ELR (cell line): ENCODE measurements at regions not wholly inside any gene's neighbourhood (a gene's known extent, or its start where the extent isn't known, plus 50 kb on each side); places are given as distances from the start of the nearest gene placed in this dataset.

Experiments used
- DNase-seq: peaks from one replicate; pipeline ENCODE4 v3.0.0-alpha.2; 2015; ENCODE audit warnings: low read depth

DNA sequence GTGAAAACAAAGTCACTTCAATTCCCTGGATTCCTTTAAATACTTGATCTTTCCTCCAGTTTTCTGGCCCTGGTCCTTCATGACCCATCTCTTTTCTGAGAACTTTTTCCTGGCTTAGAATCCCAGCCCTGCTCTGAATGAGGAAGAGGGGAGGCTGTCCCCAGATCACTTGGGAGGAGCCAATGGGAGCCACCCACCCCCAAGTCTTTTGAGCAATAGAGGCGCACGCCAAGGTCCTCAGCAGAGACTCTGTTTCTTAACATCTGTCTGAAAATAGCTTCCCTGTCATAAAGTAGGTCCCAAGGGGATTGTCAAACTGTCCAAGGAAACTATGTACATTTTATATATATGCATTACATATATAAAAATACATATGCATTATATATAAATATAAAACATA, 126.8 kb downstream of the ADRA2A start:
- DNase-seq = no peak

DNA sequence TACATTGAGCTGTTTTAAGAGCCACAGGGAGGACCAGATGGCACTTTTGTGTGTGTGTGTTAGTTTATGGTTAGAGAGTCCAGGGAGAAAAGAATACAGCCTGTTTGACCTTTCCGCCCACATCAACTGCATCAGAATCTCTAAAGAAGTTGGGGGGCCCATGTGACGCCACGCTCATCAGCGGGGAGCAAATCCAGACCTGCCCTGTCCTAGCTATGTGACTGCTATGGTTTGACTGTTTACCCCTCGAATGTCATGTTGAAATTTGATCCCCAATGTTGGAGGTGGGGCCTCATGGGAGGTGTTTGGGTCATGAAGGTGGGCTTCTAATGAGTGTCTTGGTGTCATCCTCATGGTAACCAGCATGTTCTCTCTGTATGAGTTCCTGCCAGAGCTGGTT, 128.0 kb downstream of the ADRA2A start:
- DNase-seq = no peak

DNA sequence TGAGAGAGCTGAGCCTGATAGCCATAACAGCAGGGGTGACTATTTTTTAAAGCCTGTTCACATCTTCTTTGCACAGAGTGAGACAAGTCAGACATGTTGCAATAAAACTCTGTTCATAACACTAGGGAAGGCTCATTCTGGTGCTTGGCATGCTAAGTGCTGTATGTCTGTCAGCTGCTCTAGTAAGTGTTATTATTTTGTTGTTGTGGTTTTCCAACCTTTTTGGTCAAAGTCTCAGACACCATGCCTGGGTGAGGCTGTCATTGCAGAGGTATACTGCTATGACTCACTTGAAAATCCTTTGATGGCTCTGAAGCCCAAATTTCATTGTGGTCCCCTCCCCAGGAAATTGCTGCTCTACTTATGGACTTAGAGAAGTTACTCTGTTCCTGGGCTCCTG, 129.7 kb downstream of the ADRA2A start:
- no peak for DNase-seq

DNA sequence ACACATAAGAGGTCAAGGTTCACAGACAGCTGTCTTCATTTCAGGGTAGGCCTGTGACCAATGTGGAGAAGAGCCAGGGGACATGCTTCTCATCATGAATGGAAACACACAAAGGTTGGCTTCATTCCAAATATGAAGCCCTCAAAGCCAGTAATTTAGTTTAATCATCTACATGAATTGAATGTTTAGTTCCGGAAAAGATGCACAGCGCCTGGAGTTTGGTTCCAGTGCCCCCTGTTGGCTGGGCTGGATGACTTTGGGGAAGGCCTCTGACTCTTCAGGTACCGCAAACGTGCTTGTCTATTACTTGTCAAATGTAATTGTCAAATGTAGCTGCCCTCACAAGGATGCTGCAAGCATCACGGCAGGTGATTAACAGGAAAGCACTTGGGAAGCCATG, 130.7 kb downstream of the ADRA2A start:
- no peak for DNase-seq

DNA sequence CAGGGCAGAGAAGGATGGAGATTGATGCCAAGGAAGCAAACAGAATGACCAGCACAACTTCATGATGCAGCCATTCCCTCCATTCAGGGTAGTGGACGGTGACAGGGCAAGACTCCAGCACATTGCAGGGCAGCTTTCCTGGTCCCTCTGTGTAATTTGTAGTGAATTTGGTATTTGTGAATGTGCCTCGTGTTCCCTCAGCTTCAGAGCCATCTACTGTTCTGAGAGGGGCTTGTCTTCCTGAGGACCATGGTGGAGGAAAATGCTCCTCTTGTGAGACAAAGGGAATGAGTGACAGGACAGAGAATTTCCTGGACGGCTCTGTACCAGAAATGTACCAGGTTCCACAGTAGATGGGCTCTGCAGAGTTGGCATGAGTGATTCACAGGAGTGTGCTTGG, 132.1 kb downstream of the ADRA2A start:
- DNase-seq = no peak

DNA sequence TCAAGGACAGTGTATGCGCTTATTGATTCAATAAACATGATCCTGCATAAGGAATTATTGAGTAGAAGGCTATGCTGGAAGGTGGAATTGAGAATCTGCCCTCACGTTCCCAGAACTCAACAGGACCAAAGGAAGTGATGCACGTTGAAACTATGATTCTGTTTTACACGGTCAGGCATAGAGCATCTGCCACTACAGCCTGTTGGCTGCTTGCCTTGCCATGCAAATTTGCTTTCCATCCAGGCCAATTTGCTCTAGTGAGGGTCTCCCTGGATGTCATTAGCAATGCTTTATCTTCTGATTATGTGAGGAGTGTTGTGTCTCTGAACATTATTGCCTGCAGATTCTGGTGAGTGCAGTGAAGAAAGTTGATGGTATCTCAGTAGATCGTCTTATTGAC, 132.9 kb downstream of the ADRA2A start:
- DNase-seq = peak; percentile 3

DNA sequence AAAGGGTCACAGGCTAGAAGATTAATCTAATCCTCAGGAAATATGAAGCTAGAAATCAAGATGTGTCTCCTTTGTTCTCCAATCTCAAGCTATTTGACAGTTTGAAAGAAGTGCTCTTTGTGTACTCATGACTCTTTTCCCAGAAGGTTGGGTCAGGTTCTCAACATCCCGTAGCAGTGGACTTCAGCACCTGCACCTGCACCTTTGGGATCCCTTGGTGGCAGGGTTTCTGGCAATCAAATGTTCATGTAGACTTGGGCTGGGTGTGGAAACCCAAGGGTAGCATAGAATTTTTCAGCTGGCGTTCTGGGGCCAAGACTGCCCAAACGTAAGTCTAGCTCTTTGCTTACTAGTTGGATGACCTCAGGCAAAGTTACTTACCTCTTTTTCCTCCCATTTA, 134.4 kb downstream of the ADRA2A start:
- no peak for DNase-seq

DNA sequence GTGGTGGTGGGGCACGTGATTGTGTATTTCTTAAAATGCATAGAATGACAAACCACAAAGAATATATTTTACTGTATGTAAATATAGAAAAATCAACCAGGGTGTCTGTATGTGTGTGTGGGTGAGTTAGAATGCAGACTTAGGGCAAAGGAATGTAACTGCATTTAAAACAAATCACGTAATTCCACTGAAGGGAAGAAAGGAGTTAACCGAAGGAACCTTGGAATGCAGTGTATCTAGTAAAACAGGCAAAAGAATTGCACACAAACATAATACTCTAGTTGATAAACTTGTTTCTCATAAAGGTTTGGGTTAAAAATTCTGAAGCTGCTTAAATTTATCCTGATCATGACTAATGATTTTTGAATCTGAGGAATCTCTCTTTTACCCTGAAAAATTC, 134.9 kb downstream of the ADRA2A start:
- peak; percentile 43 for DNase-seq

DNA sequence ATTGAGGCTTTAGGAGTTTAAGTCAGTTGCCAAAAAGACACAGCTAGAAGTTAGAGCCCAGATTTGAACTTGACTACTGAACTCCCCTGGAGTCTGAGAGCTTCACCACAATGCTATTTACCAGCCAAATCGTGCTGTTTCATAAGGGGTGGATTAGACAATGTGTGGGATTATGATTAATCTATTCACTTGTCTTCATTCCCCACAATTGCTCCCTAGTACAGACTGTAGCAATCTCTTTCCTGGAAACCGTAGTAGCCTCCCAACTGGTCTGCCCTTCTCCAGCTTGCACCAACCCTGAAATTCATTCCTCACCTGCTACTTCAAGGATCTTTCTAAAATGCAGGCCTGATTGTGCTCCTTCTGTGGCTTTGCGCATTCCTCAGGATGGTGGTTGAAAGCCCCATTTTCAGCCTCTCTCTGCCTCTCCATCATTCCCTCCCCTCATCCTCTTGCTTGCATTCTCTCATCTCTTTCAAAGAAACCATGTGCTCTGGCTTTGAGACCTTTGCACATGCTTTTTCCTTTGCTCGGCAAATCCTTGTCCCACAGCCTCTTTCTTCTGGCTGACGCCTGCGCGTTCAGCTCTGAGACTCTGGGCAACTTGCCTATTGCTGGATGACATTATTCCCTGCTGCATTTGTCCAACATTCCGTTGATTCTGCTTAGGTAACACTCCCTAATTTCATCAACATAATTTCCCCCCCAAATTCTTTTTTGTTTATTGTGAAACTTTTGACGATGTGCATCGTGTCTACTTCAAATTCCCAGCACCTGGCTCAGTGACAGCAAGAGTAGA, 145.1 kb downstream of the ADRA2A start:
- DNase-seq = no peak

DNA sequence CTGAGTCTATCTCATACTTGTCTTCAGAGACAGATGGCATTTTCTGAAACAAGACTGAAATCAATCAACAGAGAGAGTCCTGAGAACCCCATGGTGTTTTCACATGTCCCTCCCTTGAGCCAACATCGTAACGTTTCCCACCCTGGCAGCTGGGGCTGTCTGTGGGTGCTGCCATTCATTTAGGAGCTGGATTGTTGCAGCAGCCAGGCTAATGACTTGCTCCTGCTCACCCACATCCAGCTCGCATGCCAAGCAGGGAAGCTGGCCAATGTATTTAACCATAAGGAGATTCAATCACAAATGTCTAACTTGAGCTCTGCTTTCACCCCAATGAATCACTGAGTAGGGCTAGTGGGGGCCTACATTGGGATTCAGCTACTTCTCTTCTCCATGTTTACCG, 146.1 kb downstream of the ADRA2A start:
- DNase-seq = no peak

DNA sequence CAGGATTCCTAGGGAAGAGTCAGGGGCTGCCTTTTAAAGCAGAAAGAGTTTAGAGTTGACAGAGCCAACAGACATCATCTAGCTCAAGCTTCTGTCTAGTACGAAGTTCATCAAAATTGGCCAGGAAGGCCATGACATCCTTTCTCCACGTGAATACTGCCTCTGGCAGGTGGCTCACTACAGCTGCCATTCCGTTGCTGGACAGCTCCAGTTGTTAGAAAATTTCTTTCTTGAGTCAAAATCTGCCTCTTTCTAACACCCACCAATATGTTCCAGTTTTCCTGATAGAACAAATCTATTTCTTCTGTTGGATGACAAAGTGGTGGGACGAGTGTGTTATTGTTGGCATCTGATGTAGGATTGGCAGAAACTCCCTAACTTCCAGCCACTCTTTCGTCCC, 154.9 kb downstream of the ADRA2A start:
- no peak for DNase-seq

DNA sequence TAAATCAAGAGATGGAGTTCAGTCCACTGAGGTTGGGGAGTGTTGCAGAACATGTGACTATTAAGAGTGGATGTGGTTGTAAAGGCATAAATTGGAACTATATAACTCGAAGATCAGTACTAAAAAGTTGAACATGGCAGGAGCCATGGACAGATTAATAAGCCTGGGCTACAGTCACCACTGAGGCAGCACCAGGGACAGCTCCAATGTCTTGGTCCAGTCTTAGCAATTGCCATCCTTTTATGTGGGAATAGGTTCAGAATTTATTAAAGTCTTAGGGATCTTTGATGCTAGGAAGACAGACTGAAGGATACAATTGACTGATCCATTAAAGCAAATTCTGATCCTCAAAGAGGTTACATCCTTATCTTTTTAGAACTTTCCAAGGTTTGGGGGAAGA, 156.6 kb downstream of the ADRA2A start:
- no peak for DNase-seq

DNA sequence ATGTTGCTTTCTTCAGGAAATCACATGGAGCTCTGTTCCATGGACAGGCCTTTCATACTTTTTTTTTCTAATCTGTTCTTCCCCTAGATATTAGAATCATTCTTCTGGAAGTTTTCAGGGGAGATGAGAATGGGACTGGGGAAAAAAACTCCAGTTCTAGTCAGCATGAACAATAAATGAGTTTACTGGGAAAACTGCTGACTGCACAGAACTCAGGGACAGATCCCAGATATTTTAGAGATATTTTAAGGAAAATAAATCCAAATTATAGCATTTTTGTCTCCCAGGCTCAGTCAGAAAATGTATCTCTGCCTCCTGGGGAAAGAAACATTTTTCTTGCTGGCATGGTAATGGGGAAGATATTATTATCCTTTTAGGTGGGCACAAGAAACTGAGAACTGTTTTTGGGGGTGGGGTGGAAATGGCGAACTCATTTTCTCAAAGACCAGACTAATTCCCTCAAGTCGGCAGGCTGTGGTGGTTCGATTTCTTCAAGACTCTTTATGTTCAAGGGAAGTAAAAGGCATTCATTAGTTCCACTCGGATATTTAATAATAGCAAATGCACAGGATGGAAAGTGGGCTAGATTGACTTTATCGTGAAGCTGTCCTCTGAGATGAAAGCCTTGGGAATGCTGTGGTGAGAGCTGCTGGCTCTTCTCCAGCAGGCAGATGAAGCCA, 157.5 kb downstream of the ADRA2A start:
- DNase-seq = no peak

DNA sequence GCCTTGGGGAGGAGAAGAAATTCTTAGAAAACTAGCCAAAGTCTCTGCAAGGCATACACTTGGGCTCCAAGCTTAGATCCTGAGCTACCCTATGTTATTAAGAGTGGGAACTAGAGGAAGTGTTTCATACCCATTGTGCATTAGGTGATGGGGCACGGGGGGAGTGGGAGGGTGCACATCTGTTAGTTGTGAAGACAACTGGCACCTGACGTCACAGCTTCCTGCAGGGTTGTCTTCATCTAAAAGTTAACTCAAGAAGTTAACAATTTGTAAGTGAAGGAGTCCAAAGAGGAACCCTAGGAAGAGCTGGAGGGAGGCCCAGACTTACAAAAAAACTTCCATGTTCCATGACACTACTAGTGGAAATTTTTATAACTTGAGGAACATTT, 158.1 kb downstream of the ADRA2A start:
- no peak for DNase-seq

DNA sequence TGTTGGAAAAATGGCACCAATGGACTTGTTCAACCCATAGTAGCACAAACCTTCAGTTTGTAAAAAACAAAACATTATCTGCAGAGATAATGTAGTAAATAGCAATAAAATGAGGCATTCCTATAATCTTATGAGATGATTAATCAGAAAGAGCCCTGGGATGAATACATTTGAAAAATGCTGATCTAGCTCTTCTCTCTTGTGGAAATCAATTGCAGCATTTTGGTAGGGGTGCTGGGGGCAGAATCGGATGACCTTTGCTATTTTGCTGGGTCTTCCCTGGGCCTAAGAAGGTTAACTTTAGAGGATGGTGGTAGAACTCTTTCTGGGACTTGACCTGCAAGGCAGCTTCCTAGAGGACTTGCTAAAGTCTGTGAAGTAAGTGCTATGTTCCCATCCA, 163.5 kb downstream of the ADRA2A start:
- DNase-seq = no peak

DNA sequence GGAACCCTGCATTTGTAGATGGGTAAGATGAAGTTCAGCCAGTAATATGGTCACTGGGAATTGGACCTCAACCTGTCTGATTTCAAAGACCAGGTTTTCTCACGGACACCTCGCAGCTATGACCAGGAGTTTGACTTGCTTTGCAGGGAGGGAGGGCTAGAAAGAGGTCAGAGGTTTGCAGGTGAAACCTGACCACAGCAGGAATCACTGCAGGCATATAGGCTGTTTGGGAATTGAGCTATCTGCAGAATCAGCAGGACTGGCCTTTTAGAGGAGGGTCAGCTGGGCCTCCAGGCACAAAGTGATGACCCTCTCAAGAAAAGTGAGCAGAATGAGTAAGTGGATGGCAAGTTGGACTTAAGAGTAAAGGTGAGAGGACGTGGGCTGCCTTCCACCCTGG, 166.3 kb downstream of the ADRA2A start:
- DNase-seq = no peak

DNA sequence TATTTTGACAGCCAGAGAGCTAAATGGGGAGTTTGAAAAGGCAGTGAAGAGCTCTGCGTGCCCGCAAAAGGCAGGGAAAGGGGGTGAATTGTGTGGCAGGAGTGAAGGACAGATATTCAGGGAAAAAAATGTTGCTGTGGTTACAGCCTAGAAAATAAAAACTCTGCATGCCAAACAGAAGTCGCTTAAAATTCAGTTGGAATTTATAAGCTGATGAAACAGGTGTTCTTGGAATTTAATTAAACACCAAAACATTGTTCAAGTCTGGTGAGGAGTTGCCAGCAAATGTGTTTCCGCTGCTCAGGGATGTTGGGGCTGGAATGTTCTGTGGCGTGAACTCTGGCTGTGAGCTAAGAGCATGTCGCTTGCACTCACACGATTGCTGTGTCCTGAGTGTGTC, 169.3 kb downstream of the ADRA2A start:
- DNase-seq = no peak

DNA sequence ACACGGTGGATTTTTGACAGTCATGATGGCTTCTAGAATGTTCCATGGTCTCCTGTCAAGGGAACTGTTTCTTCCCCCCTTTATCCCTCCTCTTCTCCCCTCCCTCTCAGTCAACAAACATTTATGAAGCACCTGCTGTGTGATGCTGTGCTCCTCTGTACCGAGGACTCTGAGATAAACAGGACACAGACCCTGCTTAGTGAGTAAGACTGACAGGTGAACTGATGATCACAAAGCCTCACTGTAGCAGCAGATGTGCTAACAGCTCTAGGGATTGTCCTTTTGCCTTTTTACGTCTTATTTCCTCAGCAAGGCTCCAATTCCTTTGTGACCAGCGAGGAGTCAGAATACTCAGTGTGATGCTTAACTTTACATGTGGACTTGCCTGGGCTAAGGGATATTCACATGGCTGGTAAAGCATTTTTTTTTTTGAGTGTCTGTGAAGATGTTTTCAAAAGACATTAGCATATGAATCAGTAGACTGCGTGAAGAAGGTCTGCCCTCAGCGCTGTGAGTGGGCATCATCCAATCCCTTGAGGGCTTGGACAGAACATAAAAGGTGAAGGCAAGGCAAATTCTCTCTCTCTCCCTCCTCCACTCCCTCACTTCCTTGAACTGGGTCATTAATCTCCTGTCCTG, 170.1 kb downstream of the ADRA2A start:
- DNase-seq = no peak

DNA sequence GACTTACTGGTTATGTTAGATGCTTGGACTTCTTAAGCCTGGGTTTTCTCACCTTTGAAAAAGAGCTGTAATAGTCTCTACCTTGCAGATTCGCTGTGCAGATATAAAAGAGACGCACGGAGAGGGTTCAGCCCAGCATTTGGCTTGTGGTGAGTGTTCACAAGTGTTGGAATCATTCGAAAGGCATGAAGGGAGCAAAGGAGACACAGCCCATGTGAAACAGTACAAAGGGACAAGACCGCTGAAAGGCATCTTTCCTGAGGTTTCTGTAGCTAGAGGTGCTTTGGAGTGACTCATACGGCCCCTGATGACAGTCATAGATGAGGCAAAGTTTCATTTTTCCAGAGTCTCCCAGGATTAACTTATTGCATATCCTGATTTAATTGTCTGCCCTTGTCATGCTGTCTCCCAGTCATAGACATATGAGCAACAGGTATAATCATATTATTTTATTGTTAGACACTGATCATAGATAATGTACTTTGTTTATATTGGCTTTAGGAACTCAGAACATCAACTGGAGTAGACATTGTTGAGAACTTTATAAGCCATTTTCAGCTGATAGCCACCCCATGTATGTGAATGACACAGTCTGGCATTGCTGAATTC, 171.1 kb downstream of the ADRA2A start:
- peak; percentile 6 for DNase-seq

DNA sequence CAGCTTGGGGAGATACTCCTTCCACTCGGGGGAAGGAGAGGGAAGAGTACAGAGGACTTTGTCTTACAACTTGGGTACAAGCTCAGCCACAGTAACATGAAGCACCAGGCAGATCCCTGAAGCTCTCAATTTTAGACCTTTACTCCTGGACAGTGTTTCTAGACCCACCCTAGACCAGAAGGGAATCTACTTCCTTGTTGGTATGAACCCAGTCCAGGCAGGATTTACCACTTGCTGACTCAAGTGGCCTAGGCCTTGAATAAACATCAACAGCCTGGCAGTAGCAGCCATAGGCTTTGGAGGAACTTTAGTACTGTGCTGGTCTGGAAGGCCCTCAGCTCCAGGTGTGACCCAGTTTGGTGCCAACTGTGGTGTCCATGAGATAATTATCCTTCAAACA, 173.1 kb downstream of the ADRA2A start:
- DNase-seq = no peak

DNA sequence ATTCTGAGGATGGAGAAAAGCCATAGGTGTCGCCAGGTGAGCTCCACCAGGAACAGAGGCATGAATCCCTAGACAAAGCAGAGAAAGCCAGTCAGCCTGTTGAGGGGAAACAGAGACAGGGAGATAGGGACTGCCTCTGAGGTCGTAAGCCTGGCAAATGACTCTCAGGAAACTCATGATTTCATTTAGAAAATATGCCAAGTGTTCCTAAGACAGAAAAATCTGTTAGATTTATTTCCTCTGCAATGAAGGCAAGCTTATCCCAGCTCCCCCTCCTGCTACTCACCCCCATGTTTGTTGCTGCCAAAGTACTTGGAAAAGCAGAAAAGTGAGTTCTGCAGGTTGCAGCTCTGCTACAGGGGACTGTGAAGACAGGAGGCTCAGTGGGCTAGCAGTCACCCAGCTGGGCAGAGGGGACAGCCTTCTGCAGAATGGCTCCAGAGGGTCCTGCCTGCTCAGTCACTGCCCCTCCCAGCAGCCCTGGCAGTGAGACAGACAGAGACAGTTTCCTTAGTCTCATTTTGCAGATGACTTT, 184.3 kb downstream of the ADRA2A start:
- no peak for DNase-seq

DNA sequence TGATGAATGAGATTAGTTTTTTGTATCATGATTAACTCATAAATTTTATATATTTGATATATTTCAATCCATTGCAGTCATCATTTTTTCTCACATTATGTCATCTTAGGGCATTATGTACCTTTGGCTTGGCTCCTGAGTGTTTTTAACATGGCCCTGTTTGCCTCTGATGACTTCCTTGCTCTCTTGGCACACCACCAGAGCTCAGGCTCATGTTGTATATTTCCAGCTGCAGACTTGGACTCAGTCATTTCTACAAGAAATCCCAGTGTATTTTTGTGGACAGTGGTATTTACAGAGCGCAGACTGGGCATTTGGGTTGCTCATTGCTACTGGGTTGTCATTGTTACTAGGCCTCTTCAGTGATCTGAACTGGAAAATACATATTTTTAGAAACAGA, 188.5 kb downstream of the ADRA2A start:
- no peak for DNase-seq

DNA sequence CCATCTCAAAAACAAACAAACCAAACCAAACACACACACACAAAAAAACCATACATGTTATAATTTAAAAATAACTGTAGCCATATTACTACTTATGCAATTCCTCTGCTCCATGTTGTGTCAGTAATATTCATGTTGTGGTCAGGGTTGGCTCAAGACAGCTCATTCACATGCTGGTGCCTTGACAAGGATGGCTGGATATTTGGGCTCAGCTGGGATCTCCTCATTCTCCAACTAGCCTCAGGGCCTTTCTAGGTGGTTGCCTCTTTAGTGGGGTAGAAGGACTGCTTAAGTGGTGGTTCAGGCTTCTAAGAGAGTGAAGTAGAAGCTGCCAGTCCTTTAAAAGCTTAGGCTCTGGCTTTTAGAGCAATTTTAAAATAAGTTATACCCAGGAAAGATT, 189.3 kb downstream of the ADRA2A start:
- no peak for DNase-seq
